SK-N-SH treated with all-trans-retinoic acid at 6 μM for 48 hours (cell line): ENCODE measurements at regions not wholly inside any gene's neighbourhood (a gene's known extent, or its start where the extent isn't known, plus 50 kb on each side); places are given as distances from the start of the nearest gene placed in this dataset.

Experiments
- ATAC-seq: fragments of 200-7000 bp; cut with Tn5 transposase; 3 replicates; pipeline ENCODE4 v1.9.1; 2020; ENCODE audit warnings: mild to moderate bottlenecking, moderate library complexity
- BACH2 ChIP-seq: fragments of 250-450 bp; sonication (Bioruptor Pico); IDR thresholded peaks from 2 replicates; pipeline ENCODE4 v1.9.0; 2021; ENCODE audit warnings: mild to moderate bottlenecking, borderline replicate concordance
- CREB5 ChIP-seq: fragments of 250-450 bp; sonication (Bioruptor Pico); IDR thresholded peaks from 2 replicates; pipeline ENCODE4 v1.5.1; 2020; ENCODE audit warnings: low read depth, mild to moderate bottlenecking, moderate library complexity
- CSDC2 ChIP-seq: fragments of 250-450 bp; sonication (Bioruptor Pico); IDR thresholded peaks from 2 replicates; pipeline ENCODE4 v1.5.0; 2020; ENCODE audit warnings: mild to moderate bottlenecking, moderate library complexity
- CSRNP3 ChIP-seq: fragments of 250-450 bp; sonication (Bioruptor Pico); IDR thresholded peaks from 2 replicates; pipeline ENCODE4 v1.5.1; 2021; ENCODE audit warnings: mild to moderate bottlenecking, moderate library complexity
- ESRRG ChIP-seq: fragments of 250-450 bp; sonication (Bioruptor Pico); IDR thresholded peaks from 2 replicates; pipeline ENCODE4 v1.6.1; 2021; ENCODE audit warnings: mild to moderate bottlenecking
- GLIS3 ChIP-seq: fragments of 250-450 bp; sonication (Bioruptor Pico); IDR thresholded peaks from 2 replicates; pipeline ENCODE4 v1.5.0; 2020; ENCODE audit warnings: mild to moderate bottlenecking, moderate library complexity
- ISL1 ChIP-seq: fragments of 250-450 bp; sonication (Bioruptor Pico); IDR thresholded peaks from 2 replicates; pipeline ENCODE4 v2.1.2; 2022; ENCODE audit warnings: mild to moderate bottlenecking, moderate library complexity
- OSR1 ChIP-seq: fragments of 250-450 bp; sonication (Bioruptor Pico); IDR thresholded peaks from 2 replicates; pipeline ENCODE4 v1.8.0; 2022; ENCODE audit warnings: moderate library complexity, mild to moderate bottlenecking, inconsistent platforms
- PATZ1 ChIP-seq: fragments of 250-450 bp; sonication (Bioruptor Pico); IDR thresholded peaks from 2 replicates; pipeline ENCODE4 v1.8.0; 2020; ENCODE audit warnings: mild to moderate bottlenecking, moderate library complexity, borderline replicate concordance
- POU6F1 ChIP-seq: fragments of 250-450 bp; sonication (Bioruptor Pico); IDR thresholded peaks from 2 replicates; pipeline ENCODE4 v1.8.0; 2021; ENCODE audit warnings: low read depth, mild to moderate bottlenecking, moderate library complexity, borderline replicate concordance
- RARB ChIP-seq: fragments of 250-450 bp; sonication (Bioruptor Pico); IDR thresholded peaks from 2 replicates; pipeline ENCODE4 v1.8.0; 2021; ENCODE audit warnings: mild to moderate bottlenecking, moderate library complexity
- SNAI2 ChIP-seq: fragments of 250-450 bp; sonication (Bioruptor Pico); IDR thresholded peaks from 2 replicates; pipeline ENCODE4 v1.5.0; 2020; ENCODE audit warnings: mild to moderate bottlenecking, moderate library complexity
- TCF4 ChIP-seq: fragments of 250-450 bp; sonication (Bioruptor Pico); IDR thresholded peaks from 2 replicates; pipeline ENCODE4 v1.8.0; 2021; ENCODE audit warnings: mild to moderate bottlenecking, moderate library complexity, borderline replicate concordance
- TOX ChIP-seq: fragments of 250-450 bp; sonication (Bioruptor Pico); IDR thresholded peaks from 2 replicates; pipeline ENCODE4 v1.8.0; 2021; ENCODE audit warnings: mild to moderate bottlenecking, moderate library complexity, borderline replicate concordance
- ZC3H10 ChIP-seq: fragments of 250-450 bp; sonication (Bioruptor Pico); IDR thresholded peaks from 2 replicates; pipeline ENCODE4 v1.5.1; 2021; ENCODE audit warnings: mild to moderate bottlenecking, moderate library complexity
- ZFP30 ChIP-seq: fragments of 450-650 bp; formaldehyde crosslinking; IDR thresholded peaks from 2 replicates; pipeline ENCODE4 v1.5.0; 2022; ENCODE audit warnings: mild to moderate bottlenecking, moderate library complexity
- ZNF565 ChIP-seq: fragments of 450-650 bp; formaldehyde crosslinking; conservative IDR thresholded peaks from 2 replicates; pipeline ENCODE4 v1.5.0; 2020; ENCODE audit warnings: low read depth, mild to moderate bottlenecking, moderate library complexity
- ZNF70 ChIP-seq: fragments of 450-650 bp; formaldehyde crosslinking; IDR thresholded peaks from 2 replicates; pipeline ENCODE4 v1.5.0; 2020; ENCODE audit warnings: mild to moderate bottlenecking, moderate library complexity
- ZNF8 ChIP-seq: fragments of 450-650 bp; formaldehyde crosslinking; IDR thresholded peaks from 2 replicates; pipeline ENCODE4 v1.5.0; 2020; ENCODE audit warnings: mild to moderate bottlenecking, moderate library complexity

GRCh38 chr7:91372323-91372722 is 108.1 kb downstream of the FZD1 start (continued):
- TF ChIP-seq CSDC2 (no peak), OSR1 (CRISPR knock-in tag) (no peak), ZC3H10 (CRISPR knock-in tag) (no peak), ZNF565 (CRISPR knock-in tag) (no peak), SNAI2 (CRISPR knock-in tag) (no peak), ZNF8 (CRISPR knock-in tag) (no peak)

GRCh38 chr7:91373111-91373800 is 109.0 kb downstream of the FZD1 start:
- TF ChIP-seq ZFP30 (CRISPR knock-in tag) (no peak), ESRRG (no peak), OSR1 (CRISPR knock-in tag) (no peak), POU6F1 (no peak), GLIS3 (no peak), CSRNP3 (CRISPR knock-in tag) (no peak), TOX (CRISPR knock-in tag) (no peak), ISL1 (CRISPR knock-in tag) (no peak), BACH2 (CRISPR knock-in tag) (no peak), CREB5 (CRISPR knock-in tag) (no peak), ZNF565 (CRISPR knock-in tag) (no peak), SNAI2 (CRISPR knock-in tag) (no peak), ZNF70 (CRISPR knock-in tag) (no peak), PATZ1 (no peak), RARB (CRISPR knock-in tag) (no peak), TCF4 (CRISPR knock-in tag) (no peak), ZNF8 (CRISPR knock-in tag) (no peak), CSDC2 (no peak)

GRCh38 chr7:91374321-91374989 is 110.2 kb downstream of the FZD1 start:
- TF ChIP-seq ZNF70 (CRISPR knock-in tag), result no peak
- TF ChIP-seq ESRRG, result no peak
- TF ChIP-seq OSR1 (CRISPR knock-in tag), result no peak
- no peak for TF ChIP-seq CSDC2
- TF ChIP-seq SNAI2 (CRISPR knock-in tag), result no peak
- TF ChIP-seq CSRNP3 (CRISPR knock-in tag), result no peak
- TF ChIP-seq ZNF8 (CRISPR knock-in tag), result no peak
- no peak for TF ChIP-seq TOX (CRISPR knock-in tag)
- TF ChIP-seq PATZ1, result no peak
- ATAC-seq, result no peak

More at GRCh38 chr7:91373111-91373800, 109.0 kb downstream of the FZD1 start:
- ATAC-seq, result no peak
